ENCODE measurements at regions not wholly inside any gene's neighbourhood (a gene's known extent, or its start where the extent isn't known, plus 50 kb on each side); places are given as distances from the start of the nearest gene placed in this dataset.

DNA sequence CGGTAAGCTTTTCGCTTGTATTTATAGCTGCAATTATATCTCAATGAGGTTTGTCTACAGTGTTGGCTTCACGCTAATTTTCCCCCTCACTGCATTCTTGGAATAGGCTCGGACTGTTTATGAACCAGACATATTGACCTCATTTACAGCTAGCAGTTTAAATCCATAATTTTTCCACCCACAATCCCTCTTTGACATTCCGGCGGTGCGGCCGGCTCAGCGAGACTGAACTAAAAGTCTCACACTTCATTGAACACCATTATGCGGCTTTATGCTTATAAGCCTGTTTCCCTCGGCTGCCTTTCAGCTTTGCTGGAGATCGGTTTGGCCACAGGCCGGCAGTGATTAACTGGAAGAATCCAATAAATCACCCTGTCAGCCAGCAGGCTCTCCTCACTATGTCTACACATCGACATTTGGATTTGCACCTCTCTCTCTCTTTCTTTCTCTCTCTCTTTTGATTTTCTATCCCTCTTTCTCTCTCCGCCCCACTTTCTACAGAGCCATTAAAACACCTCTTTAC lies 315.0 kb upstream of the TLE4 start:
- no peak for TF ChIP-seq EZH2 (IDR thresholded peaks at IDR 0.05; ENCODE audit: low read depth, low read length, severe bottlenecking)
- TF ChIP-seq RXRA (IDR thresholded peaks at IDR 0.05; ENCODE audit: insufficient read depth, low read depth, low read length) = no peak
- TF ChIP-seq MAFK (IDR thresholded peaks at IDR 0.05; ENCODE audit: low read depth, low read length) = no peak
- no peak for TF ChIP-seq POLR2AphosphoS5 (IDR thresholded peaks at IDR 0.05; ENCODE audit: low read depth, low read length)
- no peak for TF ChIP-seq BRCA1 (IDR thresholded peaks at IDR 0.05; ENCODE audit: low read depth, low read length)
- no peak for TF ChIP-seq GABPA (IDR thresholded peaks at IDR 0.05; ENCODE audit: borderline replicate concordance, insufficient read depth, low read length)
- no peak for TF ChIP-seq POLR2A (IDR thresholded peaks at IDR 0.05; ENCODE audit: control extremely low read depth in 1 of 2, low read depth in 2 of 2, low read length in 2 of 2)
